Liver (tissue), 8 donors: ENCODE measurements at regions not wholly inside any gene's neighbourhood (a gene's known extent, or its start where the extent isn't known, plus 50 kb on each side); places are given as distances from the start of the nearest gene placed in this dataset.

Experiments
- DNase-seq: peaks from one replicate; pipeline ENCODE4 v3.0.0-alpha.2; 2017; ENCODE audit warnings: low spot score
- H3K27ac ChIP-seq, 2 donors: one replicate each; pipeline ENCODE4 v1.7.0; 2013; ENCODE audit warnings: inconsistent platforms in 2 of 2, low read length in 2 of 2, control low read depth in 1 of 2, low read depth in 1 of 2, mild to moderate bottlenecking in 1 of 2
- H3K27me3 ChIP-seq, 4 donors: one replicate each; pipeline versions ENCODE4 v1.6.1 to v1.7.0; 2013; ENCODE audit warnings: low read length in 3 of 4, inconsistent platforms in 1 of 4, mild to moderate bottlenecking in 1 of 4, moderate library complexity in 1 of 4; ENCODE audit not compliant: control insufficient read depth in 4 of 4, insufficient read depth in 4 of 4
- H3K36me3 ChIP-seq, 4 donors: one replicate each; pipeline versions ENCODE4 v1.6.1 to v1.7.0; 2013; ENCODE audit warnings: low read length in 3 of 4, mild to moderate bottlenecking in 3 of 4, low read depth in 1 of 4, moderate library complexity in 1 of 4; ENCODE audit not compliant: control insufficient read depth in 4 of 4, insufficient read depth in 3 of 4
- H3K4me1 ChIP-seq, 4 donors: one replicate each; pipeline versions ENCODE4 v1.6.1 to v1.7.0; 2013; ENCODE audit warnings: low read length in 3 of 4, mild to moderate bottlenecking in 3 of 4, moderate library complexity in 1 of 4; ENCODE audit not compliant: control insufficient read depth in 4 of 4, insufficient read depth in 4 of 4
- H3K4me3 ChIP-seq, 3 donors: one replicate each; pipeline versions ENCODE4 v1.6.1 to v1.7.0; 2013; ENCODE audit warnings: low read length in 3 of 3, control low read depth in 1 of 3, low read depth in 1 of 3, mild to moderate bottlenecking in 1 of 3
- H3K9ac ChIP-seq, 2 donors: one replicate each; pipeline ENCODE4 v1.7.0; 2013; ENCODE audit warnings: low read length in 2 of 2, mild to moderate bottlenecking in 2 of 2, moderate library complexity in 2 of 2, control low read depth in 1 of 2, low read depth in 1 of 2
- H3K9me3 ChIP-seq, 4 donors: one replicate each; pipeline versions ENCODE4 v1.6.1 to v1.7.0; 2013; ENCODE audit warnings: low read length in 3 of 4; ENCODE audit not compliant: control insufficient read depth in 4 of 4
- ATF3 ChIP-seq: IDR thresholded peaks from 2 replicates; pipeline ENCODE4 v1.6.1; 2016; ENCODE audit warnings: antibody characterized with exemption
- CTCF ChIP-seq: fragments of 150-350 bp; IDR thresholded peaks from 2 replicates; pipeline ENCODE4 v1.5.1; 2017; ENCODE audit warnings: improper control_type of control experiment, low read depth, low read length; ENCODE audit not compliant: missing input control
- EGR1 ChIP-seq, 2 donors: IDR thresholded peaks; 2 replicates each; pipeline ENCODE4 v1.6.1; 2016 to 2018; ENCODE audit warnings: antibody characterized with exemption in 2 of 2, low read depth in 2 of 2
- FOXA2 ChIP-seq: IDR thresholded peaks from 2 replicates; pipeline ENCODE4 v1.6.1; 2016; ENCODE audit warnings: antibody characterized with exemption
- GABPA ChIP-seq, 2 donors: IDR thresholded peaks in 1 of 2; conservative IDR thresholded peaks in 1 of 2; 2 replicates each; pipeline ENCODE4 v1.6.1; 2016; ENCODE audit warnings: antibody characterized with exemption in 2 of 2, mild to moderate bottlenecking in 1 of 2, moderate library complexity in 1 of 2
- HNF4A ChIP-seq, 2 donors: conservative IDR thresholded peaks; 2 replicates each; pipeline ENCODE4 v1.6.1; 2016; ENCODE audit warnings: antibody characterized with exemption in 2 of 2, mild to moderate bottlenecking in 2 of 2
- HNF4G ChIP-seq: IDR thresholded peaks from 2 replicates; pipeline ENCODE4 v1.6.1; 2016; ENCODE audit warnings: antibody characterized with exemption
- JUND ChIP-seq, 2 donors: IDR thresholded peaks; 2 replicates each; pipeline ENCODE4 v1.6.1; 2016; ENCODE audit warnings: antibody characterized with exemption in 2 of 2
- MAX ChIP-seq: IDR thresholded peaks from 2 replicates; pipeline ENCODE4 v1.6.1; 2016; ENCODE audit warnings: antibody characterized with exemption
- NR2F2 ChIP-seq: IDR thresholded peaks from 2 replicates; pipeline ENCODE4 v1.6.1; 2016; ENCODE audit warnings: antibody characterized with exemption
- RAD21 ChIP-seq, 2 donors: IDR thresholded peaks; 2 replicates each; pipeline ENCODE4 v1.6.1; 2016; ENCODE audit warnings: antibody characterized with exemption in 2 of 2, mild to moderate bottlenecking in 2 of 2
- REST ChIP-seq: IDR thresholded peaks from 2 replicates; pipeline ENCODE4 v1.6.1; 2016; ENCODE audit warnings: antibody characterized with exemption, mild to moderate bottlenecking
- RXRA ChIP-seq, 2 donors: IDR thresholded peaks; 2 replicates each; pipeline ENCODE4 v1.6.1; 2017 to 2018; ENCODE audit warnings: antibody characterized with exemption in 2 of 2, mild to moderate bottlenecking in 1 of 2
- SP1 ChIP-seq: IDR thresholded peaks from 2 replicates; pipeline ENCODE4 v1.6.1; 2018; ENCODE audit warnings: antibody characterized with exemption, mild to moderate bottlenecking
- TAF1 ChIP-seq: conservative IDR thresholded peaks from 2 replicates; pipeline ENCODE4 v1.6.1; 2016; ENCODE audit warnings: antibody characterized with exemption, mild to moderate bottlenecking
- YY1 ChIP-seq: IDR thresholded peaks from 2 replicates; pipeline ENCODE4 v1.6.1; 2016; ENCODE audit warnings: antibody characterized with exemption, mild to moderate bottlenecking
- ZBTB33 ChIP-seq: IDR thresholded peaks from 2 replicates; pipeline ENCODE4 v1.6.1; 2016; ENCODE audit warnings: antibody characterized with exemption
- WGBS: extraction: QIAGEN DNeasy Blood & Tissue Kit; methylation state at CpG from one replicate; pipeline ENCODE4 v1.1.7; 2013; 5-methylcytosine and 5-hydroxymethylcytosine counted together
- donor health status: healthy.
- donor health status: healthy.
- donor health status: healthy.
- donor health status: healthy.
- donor health status: healthy.

GRCh38 chr3:162865466-162865865 lies 1368.9 kb downstream of the OTOL1 start:
- no peak for DNase-seq
- 6% methylated on average over 1 of the region's 1 CpG for WGBS
- Histone ChIP-seq H3K9me3 (no peaks in the 10 kb centered on the region), H3K4me1 (no peaks in the 10 kb centered on the region), H3K4me3 (no peak overlapping the region), H3K9ac (no peak overlapping the region), H3K27ac (no peak overlapping the region), H3K36me3 (no peaks in the 10 kb centered on the region), H3K27me3 (no peaks in the 10 kb centered on the region)
- TF ChIP-seq NR2F2 (no peak), RAD21 (IDR thresholded peaks at IDR 0.05) (no peak), MAX (no peak), HNF4G (no peak), REST (no peak), JUND (IDR thresholded peaks at IDR 0.05) (no peak), TAF1 (no peak), ATF3 (no peak), RXRA (IDR thresholded peaks at IDR 0.05) (no peak), GABPA (IDR thresholded peaks at IDR 0.05 in 1 of 2, conservative IDR thresholded peaks at IDR 0.05 in 1 of 2) (no peak), SP1 (no peak), CTCF (no peak)

- H3K36me3 ChIP-seq: no peaks in the 10 kb centered on the region
- no peaks in the 10 kb centered on the region for H3K9me3 ChIP-seq
- H3K9ac ChIP-seq: no peak overlapping the region
- DNase-seq: no peak
- H3K4me3 ChIP-seq: no peak overlapping the region
- no peaks in the 10 kb centered on the region for H3K4me1 ChIP-seq
- H3K27ac ChIP-seq: no peak overlapping the region
- 69% methylated on average over 1 of the region's 1 CpG for whole genome bisulfite sequencing
- H3K27me3 ChIP-seq: no peaks in the 10 kb centered on the region
- TF ChIP-seq TAF1 (no peak), YY1 (no peak), FOXA2 (no peak), SP1 (no peak), EGR1 (IDR thresholded peaks at IDR 0.05; ENCODE audit: low read depth in 2 of 2) (no peak), HNF4G (no peak), HNF4A (conservative IDR thresholded peaks at IDR 0.05) (no peak), ZBTB33 (no peak), CTCF (no peak), RAD21 (IDR thresholded peaks at IDR 0.05) (no peak), NR2F2 (no peak), MAX (no peak), REST (no peak), ATF3 (no peak), GABPA (IDR thresholded peaks at IDR 0.05 in 1 of 2, conservative IDR thresholded peaks at IDR 0.05 in 1 of 2) (no peak)
Observed at GRCh38 chr3:162879021-162879562, 1382.5 kb downstream of the OTOL1 start.
